DMS 273 (cell line): ENCODE measurements at regions not wholly inside any gene's neighbourhood (a gene's known extent, or its start where the extent isn't known, plus 50 kb on each side); places are given as distances from the start of the nearest gene placed in this dataset.
"Not testable (repeated sequence)": the region's sequence is repeated elsewhere in the genome, so short reads cannot be mapped to it uniquely, and the experiment has no call there.

Experiments used
- DNase-seq: peaks from one replicate; lab custom pipeline; 2025; ENCODE audit not compliant: unreplicated experiment; lab: John Stamatoyannopoulos, UW

DNA sequence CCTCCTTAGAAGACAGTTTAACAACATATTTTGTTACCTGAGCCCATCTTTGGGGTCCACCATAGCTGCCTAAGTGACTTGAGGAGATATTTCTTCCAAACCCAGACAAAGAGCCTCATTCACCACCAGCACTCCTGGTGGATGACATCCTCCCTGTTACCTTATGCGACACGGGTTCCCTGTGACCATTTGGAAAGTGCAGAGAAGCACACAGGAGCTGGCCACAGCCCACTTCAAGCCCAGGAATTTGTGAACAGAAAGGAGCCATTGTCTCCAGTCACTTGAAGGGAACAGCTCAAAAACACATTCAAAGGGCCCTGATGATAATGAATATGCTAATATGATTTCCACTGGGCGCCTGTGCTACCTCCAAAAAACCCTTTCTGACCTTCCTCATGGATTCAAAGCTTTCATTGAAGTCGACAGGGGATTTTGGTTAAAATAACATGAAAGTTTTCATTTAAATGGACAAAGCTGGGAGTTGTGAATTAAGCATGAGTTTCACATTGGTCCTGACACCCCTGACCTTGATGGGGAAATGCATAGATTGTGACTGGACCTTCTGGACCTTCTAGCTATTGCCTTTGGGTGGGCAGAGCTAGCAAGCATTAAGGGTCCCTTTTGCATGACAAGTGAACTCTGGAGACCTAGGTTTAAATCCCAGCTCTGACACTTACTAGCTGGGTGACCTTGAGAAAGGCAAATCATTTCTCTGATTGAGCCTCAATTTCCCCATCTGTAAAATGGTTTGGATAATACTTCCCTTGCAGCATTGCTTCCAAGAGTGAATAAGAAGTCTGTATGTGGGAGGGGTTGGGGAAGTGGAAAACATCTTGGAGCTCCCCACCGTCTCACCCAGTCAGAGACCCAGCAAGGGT lies 83.3 kb upstream of the SIRPA start:
- no peak for DNase-seq

DNA sequence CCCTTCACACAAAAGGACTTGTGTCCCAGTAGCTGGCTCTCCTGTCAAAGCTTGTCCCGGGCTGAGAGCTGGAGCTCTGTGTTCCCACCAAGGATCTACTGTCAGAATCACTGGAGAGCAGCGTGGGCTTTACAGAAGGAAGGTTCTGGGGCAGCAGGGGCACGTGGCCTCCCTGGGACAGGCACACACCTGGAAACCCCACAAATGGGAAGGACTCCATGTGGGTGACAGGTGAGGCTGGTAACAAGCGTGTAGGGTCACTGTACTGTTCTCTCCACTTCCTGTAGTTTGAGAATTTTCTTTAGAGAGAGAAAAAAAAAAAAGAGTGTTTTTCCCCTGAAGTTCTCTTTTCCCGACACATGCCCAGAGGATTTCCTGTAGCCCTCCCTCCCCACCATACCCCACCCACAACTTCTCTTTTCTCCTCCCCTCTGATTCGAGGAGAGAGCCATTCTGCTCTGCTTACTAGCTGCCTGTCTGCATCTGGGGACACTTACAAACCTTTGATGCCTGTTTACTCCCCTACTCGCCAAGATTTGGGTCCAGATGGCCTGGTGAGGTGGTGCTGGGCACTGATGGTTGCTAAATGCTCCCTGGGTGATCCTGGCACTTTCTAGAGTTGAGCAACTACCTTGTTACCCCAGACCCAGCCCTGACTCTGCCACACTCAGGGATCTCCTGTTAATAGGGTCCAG lies 84.1 kb upstream of the SIRPA start:
- DNase-seq: peak; percentile 35

DNA sequence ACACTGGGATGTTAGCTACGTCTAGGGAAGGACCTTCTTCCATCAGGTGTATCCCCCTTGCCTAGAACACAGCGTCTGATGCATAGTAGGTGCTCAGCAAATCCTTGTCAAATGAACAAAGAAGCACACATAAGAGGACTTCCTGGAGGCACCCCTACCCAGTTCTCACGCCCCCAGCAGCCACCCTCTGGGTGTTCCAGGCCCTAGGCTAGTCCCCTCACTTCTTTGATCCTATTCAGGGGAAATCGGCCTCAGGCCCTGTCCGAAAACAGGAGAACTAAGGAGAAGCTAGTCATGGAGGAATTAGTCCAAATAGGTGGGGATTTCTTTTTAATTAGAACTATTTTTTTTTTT lies 84.7 kb upstream of the SIRPA start:
- no peak for DNase-seq

- no peak for DNase-seq
Observed at GRCh38 chr20:1809611-1810510, 85.3 kb upstream of the SIRPA start.

GRCh38 chr20:1809131-1809572 lies 86.1 kb upstream of the SIRPA start:
- no peak for DNase-seq

DNA sequence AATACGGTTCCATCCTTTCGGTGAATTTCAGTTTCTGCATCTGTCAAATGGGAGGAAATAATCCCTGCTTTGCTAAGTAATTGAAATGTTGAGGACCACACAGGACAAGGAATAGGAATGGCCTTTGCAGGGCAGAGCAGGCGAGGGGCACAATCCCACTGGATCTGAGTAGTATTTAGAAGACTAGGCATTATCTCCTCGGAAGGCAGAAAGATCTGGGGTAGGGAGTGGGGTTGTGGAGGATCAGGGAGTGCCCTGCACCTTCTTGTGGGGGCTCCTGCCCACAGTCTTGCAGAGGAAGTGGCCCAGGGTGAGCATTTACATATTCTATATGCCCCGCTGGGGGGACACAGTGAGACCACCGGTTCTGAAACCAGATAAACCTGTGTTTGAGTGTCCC lies 87.1 kb upstream of the SIRPA start:
- no peak for DNase-seq

DNA sequence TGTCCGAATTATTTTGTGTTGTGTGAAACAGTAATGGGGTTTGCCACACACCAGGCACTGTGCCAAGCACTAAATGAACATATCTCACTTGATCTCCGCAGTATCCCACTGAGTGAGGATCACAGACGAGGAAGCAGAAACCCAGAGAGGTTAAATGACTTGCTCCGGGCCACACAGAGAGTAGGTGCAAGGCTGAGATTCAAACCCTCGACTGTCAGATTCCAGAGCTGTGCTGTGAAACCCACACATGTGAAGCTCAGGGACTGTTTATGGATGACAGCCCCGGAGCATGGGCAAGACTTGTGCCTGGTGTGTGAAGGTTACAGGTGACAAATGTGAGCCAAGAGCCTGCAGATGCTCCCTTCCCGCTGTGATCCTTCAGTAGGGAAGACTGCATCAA lies 87.8 kb upstream of the SIRPA start:
- DNase-seq: no peak

- DNase-seq: no peak
Observed at GRCh38 chr20:1806456-1806855, 88.8 kb upstream of the SIRPA start.

DNA sequence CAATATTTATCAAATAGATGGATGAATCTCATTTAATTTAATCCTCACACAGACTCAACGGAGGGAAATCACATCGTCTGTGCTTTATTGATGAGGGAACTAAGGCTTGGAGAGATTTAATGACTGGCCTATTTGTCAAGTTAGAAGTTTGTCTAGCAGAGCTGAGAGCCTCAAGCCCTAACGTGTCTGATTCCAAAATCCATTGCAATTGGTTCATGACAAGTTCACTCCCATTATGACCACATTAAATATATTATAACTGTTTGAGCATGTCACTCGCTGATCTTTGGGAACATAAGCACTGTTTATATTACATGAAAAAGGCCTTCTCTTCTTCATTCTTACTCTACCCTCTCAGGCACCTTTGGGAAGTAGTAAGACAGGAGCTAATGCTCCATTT lies 89.4 kb upstream of the SIRPA start:
- DNase-seq: no peak

GRCh38 chr20:1805161-1805581 lies 90.0 kb upstream of the SIRPA start:
- no peak for DNase-seq

GRCh38 chr20:1804554-1804956 lies 90.7 kb upstream of the SIRPA start:
- no peak for DNase-seq

- no peak for DNase-seq
Observed at GRCh38 chr20:1803932-1804501, 91.2 kb upstream of the SIRPA start.

GRCh38 chr20:1803061-1803931 lies 91.9 kb upstream of the SIRPA start:
- peak; percentile 84 for DNase-seq

DNA sequence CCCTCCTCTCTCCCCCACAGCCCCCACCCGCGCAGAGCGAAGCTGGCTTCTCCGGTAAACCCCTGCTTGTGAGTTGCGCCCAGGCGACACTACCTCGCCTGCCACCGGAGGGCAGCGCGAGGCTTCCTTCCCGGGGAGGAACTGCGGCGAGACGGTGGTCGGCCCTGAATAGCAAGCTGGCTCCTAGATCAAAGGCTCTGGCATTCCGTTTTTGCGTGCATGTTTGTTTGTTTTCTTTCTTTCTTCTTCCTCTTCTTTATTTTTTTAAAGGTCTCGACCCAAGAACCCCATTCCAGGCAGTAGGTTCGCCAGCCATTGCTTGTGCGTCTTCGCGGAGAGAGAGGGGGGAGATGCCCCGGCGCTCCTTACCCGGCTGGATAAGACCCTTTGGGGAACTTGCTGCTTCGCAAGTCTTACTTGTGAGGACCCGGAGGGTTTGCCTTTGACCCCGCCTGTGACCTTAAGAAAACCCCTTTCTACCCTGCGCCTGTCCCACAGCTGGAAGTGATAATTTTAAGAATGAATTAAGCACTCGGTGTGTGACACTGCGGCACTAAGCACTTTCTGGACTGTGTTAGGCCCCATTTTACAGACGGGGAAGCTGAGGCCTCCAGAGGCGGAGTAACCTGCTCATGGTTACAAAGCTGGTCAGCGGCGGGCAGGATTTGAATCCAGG lies 92.7 kb upstream of the SIRPA start:
- DNase-seq: peak; percentile 86

DNA sequence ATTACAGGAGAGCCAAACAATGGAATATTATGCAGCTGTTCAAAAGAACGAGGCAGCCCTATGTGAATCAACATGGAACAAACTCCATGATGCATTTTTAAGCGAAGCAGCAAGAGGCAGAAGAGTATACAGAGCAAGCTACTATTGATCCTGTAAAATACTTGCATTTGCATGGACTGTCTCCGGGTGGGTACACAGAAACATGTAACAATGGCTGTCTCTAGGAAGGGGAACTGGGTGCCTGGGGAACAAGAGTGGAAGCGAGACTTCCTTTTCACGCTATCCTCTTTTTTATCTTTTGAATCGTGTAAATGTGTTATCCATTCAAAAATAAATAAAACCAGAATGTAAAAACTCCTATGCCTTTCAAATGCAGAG lies 93.3 kb upstream of the SIRPA start:
- no peak for DNase-seq

DNA sequence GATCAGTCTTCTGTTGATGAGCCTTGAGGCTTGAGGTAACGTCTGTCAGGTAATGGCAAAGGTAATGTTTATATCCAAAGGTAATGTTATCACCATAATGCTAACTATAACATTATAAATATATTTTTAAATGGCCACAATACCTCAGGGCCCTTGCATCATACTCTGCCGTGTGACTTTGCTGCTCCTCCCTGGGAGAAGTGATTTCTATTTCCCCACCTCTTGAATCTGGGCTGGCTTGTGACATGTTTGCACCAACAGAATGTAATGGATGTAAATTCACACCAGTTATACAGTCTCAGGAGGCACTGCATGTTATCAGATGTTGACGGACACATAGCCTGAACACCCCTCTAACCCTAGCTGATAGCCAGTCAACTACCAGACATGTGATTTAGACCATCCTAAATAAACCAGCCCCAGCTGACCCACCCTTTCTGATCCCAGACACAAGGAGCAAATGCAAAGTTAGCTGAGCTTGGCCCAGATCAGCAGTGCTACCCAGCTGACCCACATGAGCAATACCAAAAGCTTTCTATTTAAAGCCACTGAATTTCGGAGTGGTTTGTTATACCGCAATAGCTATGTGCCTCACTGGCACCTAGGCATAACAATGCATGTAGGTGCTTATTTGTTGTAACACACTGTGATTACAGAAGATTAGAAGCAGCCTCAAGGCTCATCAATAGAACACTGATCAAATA lies 93.8 kb upstream of the SIRPA start:
- DNase-seq: no peak

DNA sequence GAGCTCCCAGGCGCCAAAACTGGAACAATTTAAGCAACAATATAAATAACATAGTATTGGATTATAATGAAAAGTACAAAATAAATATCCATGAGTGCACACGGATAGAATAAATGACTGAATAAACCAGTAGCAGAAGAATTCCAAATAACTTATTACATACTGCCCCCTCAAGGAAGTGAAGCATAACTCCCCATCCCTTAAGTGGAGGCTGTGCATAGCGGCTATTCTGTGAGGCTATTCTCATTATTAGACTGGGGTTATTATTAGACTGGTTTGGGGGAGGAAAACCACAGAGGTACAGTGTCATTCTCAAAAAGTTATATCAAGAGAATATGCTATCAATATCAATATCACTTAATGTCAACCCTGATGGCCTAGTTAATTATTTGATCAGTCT lies 94.4 kb upstream of the SIRPA start:
- peak; percentile 66 for DNase-seq

DNA sequence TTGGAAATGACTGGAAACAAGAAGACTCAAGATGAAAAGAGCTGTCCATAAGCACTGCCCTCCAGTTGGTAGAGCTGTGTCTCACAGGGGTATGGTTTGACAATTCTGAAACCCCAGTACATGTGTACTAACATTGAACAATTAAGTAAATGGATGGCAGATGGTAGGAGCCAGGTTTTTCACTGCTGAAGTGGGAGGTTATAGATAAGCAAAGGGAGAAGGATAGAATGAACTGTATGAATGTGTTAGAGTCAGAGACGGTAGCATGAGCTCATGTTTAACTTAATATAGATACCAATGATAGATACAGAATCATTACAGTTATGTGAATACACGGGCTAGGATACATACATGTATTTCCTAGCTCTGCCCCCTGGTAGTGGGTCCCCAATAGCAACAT lies 95.0 kb upstream of the SIRPA start:
- peak; percentile 74 for DNase-seq

DNA sequence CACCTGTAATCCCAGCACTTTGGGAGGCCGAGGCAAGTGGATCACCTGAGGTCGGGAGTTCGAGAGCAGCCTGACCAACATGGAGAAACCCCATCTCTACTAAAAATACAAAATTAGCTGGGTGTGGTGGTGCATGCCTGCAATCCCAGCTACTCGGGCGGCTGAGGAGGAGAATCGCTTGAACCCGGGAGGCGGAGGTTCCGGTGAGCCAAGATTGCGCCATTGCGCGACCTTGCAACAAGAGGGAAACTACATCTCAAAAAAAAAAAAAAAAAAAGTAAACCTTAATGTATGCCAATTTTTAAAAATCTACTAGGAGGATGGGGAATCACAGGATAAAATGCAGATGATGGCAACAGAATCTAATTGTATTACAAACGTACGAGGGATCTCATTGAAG lies 95.5 kb upstream of the SIRPA start:
- DNase-seq: not testable (repeated sequence)
